ENCODE measurements at regions not wholly inside any gene's neighbourhood (a gene's known extent, or its start where the extent isn't known, plus 50 kb on each side); places are given as distances from the start of the nearest gene placed in this dataset.

DNA sequence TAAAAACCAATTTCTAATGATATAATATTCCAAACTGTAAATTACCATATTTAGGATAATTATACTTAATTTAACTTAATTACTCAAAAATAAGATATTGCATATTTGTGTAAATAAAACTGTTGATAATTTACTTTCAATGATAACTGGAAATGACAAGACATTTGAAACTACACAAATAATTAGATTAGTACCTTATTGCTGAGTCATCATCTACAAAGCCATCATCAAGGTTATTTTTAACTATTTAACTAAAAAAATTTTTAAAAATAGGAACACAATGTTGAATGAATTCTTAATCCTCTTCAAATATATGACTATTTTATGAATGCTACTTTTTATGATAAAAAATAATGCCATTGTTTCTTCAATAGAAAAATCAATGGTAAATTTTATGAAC lies 364.3 kb downstream of the SLITRK6 start:
- ATAC-seq = no peak
- intact Hi-C loops (cut with DNase I) = no loop called here
- no peak for DNase-seq (ENCODE audit: missing footprints)

DNA sequence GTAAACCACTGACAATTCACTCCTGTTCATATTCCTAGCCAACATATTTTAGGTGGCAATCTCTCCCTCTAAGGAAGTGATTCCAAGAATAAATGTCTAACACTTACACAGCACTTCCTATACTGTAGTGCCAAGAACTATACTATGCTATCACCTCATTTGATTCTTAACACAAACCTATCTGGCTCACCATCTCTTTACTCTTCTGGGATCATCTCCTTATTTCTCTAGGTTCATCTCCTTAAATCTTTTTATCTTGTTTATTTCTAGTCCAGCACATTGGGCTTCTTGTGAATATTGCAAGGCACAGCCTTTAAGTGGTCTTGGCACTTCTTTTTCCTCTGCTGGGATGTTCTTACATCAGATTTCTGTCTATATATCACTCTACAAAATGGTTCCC lies 366.3 kb downstream of the SLITRK6 start:
- DNase-seq (ENCODE audit: missing footprints) (no peak), ATAC-seq (no peak)
- intact Hi-C loops (cut with DNase I) = no loop called here

DNA sequence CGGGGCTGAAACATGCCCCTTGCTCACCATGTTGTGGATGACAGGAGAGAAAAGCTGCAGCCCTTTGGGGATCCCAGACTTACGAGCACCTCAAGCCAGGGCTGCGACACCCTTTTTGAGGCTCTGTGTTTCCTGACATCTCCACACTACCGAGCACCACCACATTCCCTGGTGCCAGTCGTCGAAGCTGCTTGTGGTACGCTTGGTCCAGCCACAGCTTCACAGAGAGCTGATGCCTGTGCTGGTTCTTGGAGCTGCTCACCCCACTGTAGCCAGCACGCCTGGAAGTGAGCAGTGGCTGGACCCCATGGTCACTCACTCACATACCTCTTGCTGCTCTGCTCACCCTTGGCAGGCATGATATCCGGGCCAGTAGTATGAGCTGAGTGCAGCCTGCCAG lies 367.5 kb downstream of the SLITRK6 start:
- ATAC-seq (no peak), DNase-seq (ENCODE audit: missing footprints) (no peak)
- intact Hi-C loops (cut with DNase I) = no loop called here

GRCh38 chr13:85430216-85430794 lies 368.9 kb downstream of the SLITRK6 start:
- DNase-seq (ENCODE audit: missing footprints) (no peak), ATAC-seq (no peak)
- intact Hi-C loops (cut with DNase I) = no loop called here

- ATAC-seq (no peak), DNase-seq (ENCODE audit: missing footprints) (no peak)
- intact Hi-C loops (cut with DNase I) = no loop called here
Observed at GRCh38 chr13:85427416-85427815, 371.8 kb downstream of the SLITRK6 start.

- ATAC-seq (no peak), DNase-seq (ENCODE audit: missing footprints) (no peak)
- intact Hi-C loops (cut with DNase I) = no loop called here
Observed at GRCh38 chr13:85420136-85420535, 379.1 kb downstream of the SLITRK6 start.

DNA sequence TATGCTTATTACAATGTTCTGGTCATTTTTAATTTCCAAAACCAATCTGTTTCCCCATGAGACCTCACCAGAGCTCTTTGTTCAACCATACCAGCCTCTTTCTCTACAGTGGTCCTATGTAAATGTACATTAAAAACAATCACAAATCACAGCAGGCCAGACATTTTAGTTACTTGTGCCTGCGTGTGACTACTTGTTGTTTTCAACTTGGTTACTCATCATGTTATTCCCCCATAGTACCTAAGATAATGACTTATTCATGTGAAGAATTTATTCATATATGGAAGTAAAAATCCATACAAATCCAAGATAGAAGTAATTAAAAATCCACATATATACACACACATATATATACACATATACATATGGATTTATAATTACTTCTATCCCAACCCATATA lies 379.6 kb downstream of the SLITRK6 start:
- DNase-seq (ENCODE audit: missing footprints) = no peak
- ATAC-seq = no peak
- intact Hi-C loops (cut with DNase I) = no loop called here

- no peak for DNase-seq (ENCODE audit: missing footprints)
- no peak for ATAC-seq
- intact Hi-C loops (cut with DNase I) = no loop called here
Observed at GRCh38 chr13:85417807-85418206, 381.4 kb downstream of the SLITRK6 start.

DNA sequence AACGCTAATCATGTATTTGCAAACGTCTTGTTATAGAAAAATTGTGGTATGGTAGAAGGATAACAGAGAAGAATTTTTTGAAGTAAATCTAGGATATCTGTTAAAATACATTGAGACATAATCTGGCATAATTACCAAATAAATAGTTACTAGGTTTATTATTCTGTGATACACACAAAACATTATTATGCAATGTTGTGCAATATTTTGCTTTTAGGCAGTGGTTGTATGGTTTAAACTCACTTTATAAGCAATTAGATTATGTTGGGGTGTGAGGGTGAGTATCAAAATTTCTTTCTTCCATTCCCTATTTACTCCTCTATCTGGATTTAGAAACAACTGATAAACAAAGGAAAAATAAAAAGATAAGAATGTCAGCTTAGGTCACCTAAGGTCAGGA lies 385.6 kb downstream of the SLITRK6 start:
- intact Hi-C loops (cut with DNase I) = no loop called here
- DNase-seq (ENCODE audit: missing footprints) (no peak), ATAC-seq (no peak)

- no peak for DNase-seq (ENCODE audit: missing footprints)
- intact Hi-C loops (cut with DNase I) = no loop called here
- no peak for ATAC-seq
Observed at GRCh38 chr13:85412448-85412847, 386.8 kb downstream of the SLITRK6 start.

GRCh38 chr13:85411591-85411990 lies 387.6 kb downstream of the SLITRK6 start:
- no peak for ATAC-seq
- intact Hi-C loops (cut with DNase I) = no loop called here
- DNase-seq (ENCODE audit: missing footprints) = no peak

GRCh38 chr13:85408415-85408814 lies 390.8 kb downstream of the SLITRK6 start:
- intact Hi-C loops (cut with DNase I) = no loop called here

DNA sequence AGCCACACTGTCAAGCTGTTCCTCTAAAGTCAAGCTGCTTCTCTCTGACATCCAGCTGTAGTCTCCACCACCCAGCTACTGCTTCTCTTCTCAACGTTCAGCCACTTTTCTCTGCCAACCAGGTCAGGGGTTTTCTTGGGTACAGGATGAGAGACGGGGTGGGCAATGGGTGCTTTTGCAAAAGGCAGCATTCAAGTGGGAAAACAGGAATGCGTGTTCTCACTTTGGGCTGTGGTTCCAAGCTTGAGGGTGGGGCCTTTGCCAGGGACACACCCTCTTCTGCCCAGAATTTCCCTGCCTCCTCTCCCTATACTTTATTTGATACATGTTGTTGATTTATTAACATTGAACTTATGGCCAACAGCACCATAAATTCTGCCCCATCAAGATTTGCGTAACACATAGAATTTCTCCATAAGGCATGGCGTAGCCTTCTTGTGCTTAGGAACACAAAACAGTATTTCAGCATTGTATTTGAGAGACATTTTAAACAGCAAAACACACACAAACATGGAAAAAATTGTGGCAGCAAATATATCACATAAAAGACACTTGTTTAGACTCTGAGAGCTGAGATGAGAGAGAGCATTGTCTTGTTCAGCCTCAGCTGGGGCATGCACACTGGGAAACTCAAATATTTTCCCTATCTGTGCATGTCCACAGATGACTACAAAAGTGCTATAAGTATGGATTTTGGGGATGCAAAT lies 392.8 kb downstream of the SLITRK6 start:
- DNase-seq (ENCODE audit: missing footprints) (no peak), ATAC-seq (no peak)
- intact Hi-C loops (cut with DNase I) = no loop called here

More at GRCh38 chr13:85408415-85408814, 390.8 kb downstream of the SLITRK6 start:
- no peak for DNase-seq (ENCODE audit: missing footprints)
- no peak for ATAC-seq

GRCh38 chr13:85405316-85405897 lies 393.8 kb downstream of the SLITRK6 start:
- ATAC-seq (no peak), DNase-seq (ENCODE audit: missing footprints) (no peak)
- intact Hi-C loops (cut with DNase I) = no loop called here

- ATAC-seq = no peak
- intact Hi-C loops (cut with DNase I) = no loop called here
Observed at GRCh38 chr13:85386424-85386823, 412.8 kb downstream of the SLITRK6 start.

DNA sequence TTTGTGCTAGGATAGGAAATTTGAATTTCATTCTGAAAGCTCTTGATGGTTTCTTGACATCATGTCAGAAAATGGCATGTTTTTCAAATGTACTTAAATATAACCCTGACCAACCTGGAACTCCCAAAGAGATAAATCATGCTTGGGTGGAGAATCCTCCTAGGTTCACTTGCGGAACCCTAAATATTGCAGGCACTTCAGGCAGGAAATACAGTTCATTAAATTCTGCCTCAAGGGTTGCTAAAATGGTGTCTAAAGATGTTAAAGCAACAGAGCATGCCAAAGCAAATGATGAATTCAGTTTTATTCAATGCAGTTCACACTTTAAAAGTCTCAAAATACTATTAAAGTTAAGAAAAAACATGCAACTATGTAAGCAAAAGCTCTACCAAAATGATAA lies 415.9 kb downstream of the SLITRK6 start:
- ATAC-seq = no peak
- intact Hi-C loops (cut with DNase I) = no loop called here
- no peak for DNase-seq (ENCODE audit: missing footprints)

More at GRCh38 chr13:85386424-85386823, 412.8 kb downstream of the SLITRK6 start:
- DNase-seq (ENCODE audit: missing footprints) = no peak

DNA sequence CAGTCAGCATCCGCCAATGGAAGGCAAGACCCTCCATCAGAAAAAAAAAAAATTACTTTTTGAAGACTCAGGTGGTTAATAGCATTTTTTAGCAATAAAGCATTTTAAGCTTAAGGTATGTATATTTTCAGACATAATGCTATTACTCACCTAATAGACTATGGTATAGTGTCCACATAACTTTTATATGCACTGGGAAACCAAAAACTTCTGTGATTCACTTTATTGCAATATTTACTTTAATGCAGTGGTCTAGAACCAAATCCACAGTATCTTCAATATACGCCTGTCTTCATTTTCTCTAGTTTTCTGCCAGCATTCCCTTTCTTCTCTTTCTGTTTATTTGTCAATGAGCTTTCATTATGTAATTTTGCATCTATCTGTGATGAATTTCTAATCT lies 418.1 kb downstream of the SLITRK6 start:
- intact Hi-C loops (cut with DNase I) = no loop called here
- no peak for DNase-seq (ENCODE audit: missing footprints)
- no peak for ATAC-seq

DNA sequence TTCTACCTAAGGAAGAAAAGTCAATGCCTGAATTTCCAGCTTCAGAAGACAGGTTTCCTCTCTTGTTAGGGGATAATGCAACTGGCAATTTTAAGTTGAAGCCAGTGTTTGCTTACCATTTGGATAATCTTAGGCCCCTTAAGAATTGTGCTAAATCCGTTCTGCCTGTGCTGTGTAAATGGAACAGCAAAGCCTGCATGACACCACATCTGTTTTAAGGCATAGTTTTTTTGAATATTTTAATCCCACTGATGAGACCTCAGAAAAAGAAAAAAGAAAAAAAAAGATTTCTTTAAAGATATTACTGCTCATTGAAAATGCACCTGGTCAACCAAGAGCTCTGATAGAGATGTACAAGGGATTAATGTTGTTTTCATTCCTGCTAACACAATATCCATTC lies 419.2 kb downstream of the SLITRK6 start:
- ATAC-seq = no peak
- intact Hi-C loops (cut with DNase I) = no loop called here

DNA sequence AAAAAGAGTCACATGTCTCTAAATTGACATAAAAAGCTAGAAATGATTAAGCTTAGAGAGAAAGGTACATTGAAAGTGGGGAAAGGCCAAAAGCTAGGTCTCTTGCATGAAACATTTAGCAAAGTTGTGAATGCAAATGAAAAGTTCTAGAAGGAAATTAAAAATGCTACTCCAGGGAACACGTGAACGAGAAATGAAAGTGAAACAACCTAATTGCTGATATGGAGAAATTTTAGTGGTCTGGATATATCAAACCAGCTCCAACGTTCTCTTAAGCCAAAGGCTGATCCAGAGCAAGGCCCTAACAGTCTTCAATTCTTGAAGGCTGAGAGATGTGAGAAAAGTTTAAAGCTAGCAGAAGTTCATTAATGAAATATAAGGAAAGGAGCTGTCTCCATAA lies 419.8 kb downstream of the SLITRK6 start:
- DNase-seq (ENCODE audit: missing footprints) (no peak), ATAC-seq (no peak)
- intact Hi-C loops (cut with DNase I) = no loop called here

More for the DNA sequence above, 419.2 kb downstream of the SLITRK6 start:
- DNase-seq (ENCODE audit: missing footprints) = no peak

DNA sequence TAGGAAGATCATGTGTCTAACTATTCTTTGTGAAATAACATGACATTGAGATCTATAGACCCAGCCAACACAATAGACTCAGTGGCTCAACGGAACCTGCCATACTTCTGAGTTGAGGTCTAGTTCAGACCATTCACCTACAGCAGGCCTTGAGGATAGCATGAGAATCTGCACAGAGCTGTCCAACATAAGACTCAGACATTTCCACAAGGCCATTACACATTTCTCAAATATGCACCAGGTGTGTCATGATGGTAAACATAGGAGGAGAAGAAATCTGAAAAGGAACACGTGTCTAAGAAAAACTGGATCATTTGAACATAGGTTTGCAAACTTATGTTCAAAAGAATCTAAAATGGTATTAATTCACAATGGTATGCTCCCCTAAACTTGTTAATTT lies 421.4 kb downstream of the SLITRK6 start:
- ATAC-seq = no peak
- DNase-seq (ENCODE audit: missing footprints) = no peak
- intact Hi-C loops (cut with DNase I) = no loop called here

DNA sequence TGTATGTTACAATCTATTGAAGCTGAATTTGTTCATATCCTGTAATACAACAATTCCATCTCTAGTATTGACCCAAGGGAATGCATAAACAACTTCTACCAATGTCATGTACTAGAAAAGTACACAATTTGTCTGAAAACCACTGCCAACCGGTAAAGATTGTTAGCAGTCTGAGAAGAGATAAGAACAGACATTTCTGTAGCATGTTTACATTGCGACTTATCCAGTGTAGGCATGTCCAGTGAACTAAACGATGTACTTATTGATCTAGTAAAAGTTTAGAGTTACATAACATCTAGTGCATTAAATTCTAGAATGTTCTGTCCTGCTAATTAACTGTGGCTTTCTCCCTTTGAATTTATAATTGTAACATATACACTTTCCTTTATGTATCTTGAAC lies 425.9 kb downstream of the SLITRK6 start:
- intact Hi-C loops (cut with DNase I) = no loop called here
- DNase-seq (ENCODE audit: missing footprints) (no peak), ATAC-seq (no peak)

Measured in Right ventricle myocardium inferior (tissue), 1 donor.